ENCODE measurements at regions not wholly inside any gene's neighbourhood (a gene's known extent, or its start where the extent isn't known, plus 50 kb on each side); places are given as distances from the start of the nearest gene placed in this dataset.
"Not testable (repeated sequence)": the region's sequence is repeated elsewhere in the genome, so short reads cannot be mapped to it uniquely, and the experiment has no call there.

DNA sequence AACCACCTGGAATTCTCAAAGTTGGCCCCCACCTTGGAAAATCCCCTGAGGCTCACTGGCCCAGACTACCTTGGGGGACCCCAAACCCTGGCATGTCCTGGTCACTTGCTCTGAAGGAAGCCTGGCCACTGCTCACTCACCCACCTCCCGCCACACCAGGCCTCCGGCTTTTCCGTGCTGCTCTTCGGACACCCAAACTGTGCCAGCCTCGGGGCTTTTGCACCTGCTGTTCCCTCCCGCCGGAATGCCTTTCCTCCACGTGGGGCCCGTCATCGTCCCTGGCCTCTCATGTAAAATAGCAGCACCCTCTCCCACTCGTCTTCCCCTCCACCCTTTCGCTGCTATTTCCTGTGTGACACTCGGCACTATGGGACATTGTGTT is 87.2 kb upstream of the NCOR2 start:
- DNase-seq (ENCODE audit: low read depth in 2 of 3, low spot score in 1 of 3) = no peak

DNA sequence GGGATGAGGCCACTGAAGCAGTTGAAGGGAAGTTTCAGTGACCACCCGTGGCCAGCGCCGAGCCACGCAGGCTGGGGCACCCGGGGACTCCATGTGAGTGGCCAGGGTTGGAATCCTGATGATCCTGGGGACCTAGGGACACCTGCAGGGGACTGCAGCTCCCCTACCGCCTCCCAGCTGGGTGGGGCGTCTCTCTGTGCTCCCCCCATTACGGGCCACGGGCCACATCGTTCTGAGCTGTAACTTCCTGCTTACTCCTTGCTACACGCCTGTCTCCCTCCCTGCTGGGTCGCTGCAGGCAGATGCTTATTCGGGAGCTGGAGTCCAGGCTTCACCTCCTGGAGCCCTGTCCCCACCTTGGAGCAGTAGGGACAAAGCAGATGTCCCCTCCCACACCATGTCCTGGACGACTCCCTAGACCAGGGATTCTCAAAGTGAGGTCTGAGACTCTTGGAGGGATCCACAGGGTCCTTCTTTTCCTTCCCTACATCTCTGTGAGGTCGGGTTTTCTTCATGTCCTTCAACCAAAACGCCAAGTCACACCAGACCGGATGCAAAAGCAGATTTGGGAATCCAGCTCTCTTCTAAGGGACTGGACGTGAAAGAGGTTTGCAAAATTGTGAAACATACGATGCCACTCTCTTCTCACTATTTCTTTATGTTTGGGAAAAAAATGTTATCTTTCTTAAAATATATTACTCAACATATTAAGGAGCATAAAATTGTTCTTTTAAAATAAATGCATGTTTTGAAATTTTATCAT is 85.9 kb upstream of the NCOR2 start:
- DNase-seq (ENCODE audit: low read depth in 2 of 3, low spot score in 1 of 3) = no peak

DNA sequence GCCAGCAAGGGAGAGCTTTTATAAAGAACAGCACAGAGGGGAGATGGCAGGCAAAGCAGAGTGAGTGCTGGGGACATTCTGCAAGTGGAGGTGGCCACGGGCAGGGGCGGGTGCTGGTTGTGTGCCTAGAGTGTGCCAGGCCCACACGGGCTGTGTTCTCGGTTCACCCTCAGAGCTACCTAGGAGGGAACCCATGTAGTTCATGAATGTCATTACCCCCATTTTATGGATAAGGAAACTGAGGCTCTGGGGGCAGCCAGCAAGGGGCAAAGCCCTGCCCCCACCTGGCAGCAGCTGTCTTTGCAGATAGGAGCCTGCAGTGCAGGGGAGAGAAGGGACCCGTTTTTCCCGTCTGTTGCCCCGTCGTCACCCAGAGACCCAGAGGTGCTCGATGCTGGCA is 85.2 kb upstream of the NCOR2 start:
- no peak for DNase-seq (ENCODE audit: low read depth in 2 of 3, low spot score in 1 of 3)

DNA sequence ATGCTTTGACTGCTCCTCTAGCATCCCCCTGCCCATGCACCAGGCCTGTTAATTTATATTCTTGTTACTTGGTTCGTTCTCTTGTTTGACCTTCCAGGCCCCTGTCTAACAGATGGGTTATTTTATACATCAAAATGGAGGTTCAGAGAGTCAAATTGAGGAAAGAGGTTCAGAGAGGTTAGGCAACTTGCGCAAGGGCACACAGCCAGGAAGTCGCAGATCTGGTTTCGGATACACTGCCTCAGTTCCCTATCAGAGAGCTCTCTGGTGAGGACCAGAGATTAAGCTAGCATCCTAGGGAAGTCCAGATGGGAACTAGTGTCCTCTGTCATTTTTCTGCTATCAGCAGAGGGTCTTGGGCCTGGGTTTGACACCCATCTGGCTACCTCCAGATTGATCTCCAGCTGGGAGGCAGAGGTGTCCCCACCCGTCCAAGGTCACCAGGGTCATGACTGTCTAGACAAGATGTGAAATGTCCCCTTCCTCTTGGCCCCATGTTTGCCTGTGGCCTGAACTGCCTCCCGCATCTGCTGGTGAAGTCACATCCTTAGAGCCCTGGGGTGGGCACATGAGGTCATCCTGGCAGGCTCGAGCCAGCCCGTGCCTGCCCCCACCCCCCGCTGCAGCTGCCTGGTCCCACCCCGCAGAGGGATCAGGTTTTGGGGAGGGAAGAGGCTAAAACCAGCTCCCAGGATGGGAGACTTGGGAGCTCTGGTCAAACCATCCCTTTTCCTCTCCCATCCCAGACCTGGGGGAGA is 84.3 kb upstream of the NCOR2 start:
- DNase-seq (ENCODE audit: low read depth in 2 of 3, low spot score in 1 of 3) = no peak

DNA sequence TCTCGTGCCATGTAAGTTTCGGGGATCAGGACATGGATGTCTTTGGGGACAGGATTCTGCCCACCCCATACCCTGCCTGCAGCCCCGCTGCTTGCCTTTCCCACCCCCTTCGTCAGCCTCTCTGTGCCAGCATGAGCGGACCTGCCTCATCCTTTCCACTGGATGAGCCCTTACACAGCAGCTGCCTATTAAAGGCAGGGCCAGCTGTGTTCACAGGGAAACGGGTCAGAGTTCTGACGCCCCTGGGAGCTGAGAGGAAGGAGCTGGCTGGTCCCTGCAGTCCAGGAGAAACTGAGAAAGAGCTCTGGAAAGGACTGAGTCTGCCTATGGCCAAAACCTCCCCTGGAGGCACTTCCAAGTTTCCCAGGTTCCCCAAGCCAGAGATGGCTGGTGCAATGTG is 83.5 kb upstream of the NCOR2 start:
- no peak for DNase-seq (ENCODE audit: low read depth in 2 of 3, low spot score in 1 of 3)

DNA sequence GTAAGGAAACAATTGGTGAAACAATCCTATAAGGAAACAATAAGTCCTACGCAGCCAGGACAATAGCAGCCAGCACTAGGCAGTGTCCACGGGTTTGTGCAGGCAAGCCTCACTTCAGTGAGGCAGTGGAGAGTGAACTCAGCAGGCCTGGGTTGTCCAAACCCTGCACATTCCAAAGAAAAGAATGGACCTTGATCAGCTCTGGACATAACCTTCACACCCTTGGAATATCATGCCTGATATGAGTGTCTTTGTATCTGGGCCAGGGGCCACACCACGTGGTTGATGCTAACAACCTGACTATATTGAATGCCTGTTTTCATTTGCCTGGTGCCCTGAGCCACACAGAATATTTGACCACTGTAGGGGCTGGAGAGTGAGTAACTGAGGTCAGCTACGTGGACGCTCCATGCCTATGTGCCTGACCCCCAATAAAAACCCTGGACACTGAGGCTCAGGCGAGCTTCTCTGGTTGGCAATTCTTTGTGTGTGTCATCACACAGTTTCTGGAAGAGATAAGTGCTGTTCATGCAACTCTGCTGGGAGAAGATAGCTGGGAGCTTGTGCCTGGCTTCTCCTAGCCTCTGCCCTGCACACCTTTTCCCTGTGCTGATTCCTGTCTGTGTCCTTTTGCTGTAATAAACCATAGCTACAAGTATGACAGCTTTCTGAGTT is 81.4 kb upstream of the NCOR2 start:
- peak in 1 of 3 donors; percentile 14 for DNase-seq (ENCODE audit: low read depth in 2 of 3, low spot score in 1 of 3)

DNA sequence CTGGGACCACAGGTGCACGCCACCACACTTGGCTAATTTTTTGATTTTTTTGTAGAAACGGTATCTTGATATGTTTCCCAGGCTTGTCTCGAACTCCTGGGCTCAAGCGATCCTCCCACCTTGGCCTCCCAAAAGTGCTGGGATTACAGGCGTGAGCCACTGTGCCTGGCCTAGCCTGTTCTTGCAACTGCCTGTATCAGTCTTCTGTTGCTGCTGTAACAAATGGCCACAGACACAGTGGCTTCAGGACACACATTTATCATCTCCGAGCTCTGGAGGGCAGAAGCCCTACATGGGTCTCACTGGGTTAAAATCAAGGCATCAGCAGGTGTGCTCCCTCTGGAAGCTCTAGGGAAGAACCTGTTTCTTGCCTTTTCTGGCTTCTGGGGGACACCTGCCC is 79.9 kb upstream of the NCOR2 start:
- no peak for DNase-seq (ENCODE audit: low read depth in 2 of 3, low spot score in 1 of 3)

DNA sequence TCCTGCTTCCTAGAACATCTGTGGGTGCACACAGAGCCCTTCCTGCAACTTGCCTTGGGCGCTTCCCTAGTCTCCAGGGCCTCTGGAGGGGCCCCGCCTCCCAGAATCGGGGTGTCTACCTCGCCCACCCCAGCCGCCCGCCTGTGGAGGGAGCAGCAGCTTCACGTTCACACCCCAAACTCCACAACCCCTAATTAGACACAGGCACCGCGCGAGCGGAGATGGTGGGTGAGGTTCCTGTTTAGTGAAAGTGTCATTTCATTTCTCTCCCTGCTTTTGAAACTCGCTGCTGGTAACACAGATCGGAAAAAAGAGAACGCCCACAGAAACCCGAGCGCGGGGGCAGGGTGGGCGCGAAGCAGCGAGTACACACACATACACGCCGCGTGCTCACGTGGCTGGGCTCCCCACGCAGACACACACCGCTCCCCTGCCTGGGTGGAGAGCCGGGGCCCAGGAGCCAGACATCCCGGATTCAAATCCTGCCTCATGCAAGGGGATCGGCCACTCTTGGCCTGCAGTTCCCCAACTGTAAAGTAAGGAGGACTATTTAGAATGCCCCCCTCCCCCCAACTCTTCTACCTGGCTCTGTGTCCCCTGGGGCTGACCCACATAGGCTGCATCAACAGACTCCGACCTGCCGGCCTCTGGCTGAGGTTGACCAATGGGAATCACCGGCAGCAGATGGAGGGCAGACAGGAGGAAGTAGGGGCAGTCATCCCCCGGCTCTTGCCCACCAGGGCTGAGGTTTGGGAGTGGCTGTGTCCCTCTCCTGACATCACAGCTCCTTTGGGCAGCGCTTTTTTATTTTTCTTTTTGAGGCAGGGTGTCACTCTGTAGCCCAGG is 79.2 kb upstream of the NCOR2 start:
- DNase-seq (ENCODE audit: low read depth in 2 of 3, low spot score in 1 of 3) = peak; percentile 25 to 33 (median 32)

DNA sequence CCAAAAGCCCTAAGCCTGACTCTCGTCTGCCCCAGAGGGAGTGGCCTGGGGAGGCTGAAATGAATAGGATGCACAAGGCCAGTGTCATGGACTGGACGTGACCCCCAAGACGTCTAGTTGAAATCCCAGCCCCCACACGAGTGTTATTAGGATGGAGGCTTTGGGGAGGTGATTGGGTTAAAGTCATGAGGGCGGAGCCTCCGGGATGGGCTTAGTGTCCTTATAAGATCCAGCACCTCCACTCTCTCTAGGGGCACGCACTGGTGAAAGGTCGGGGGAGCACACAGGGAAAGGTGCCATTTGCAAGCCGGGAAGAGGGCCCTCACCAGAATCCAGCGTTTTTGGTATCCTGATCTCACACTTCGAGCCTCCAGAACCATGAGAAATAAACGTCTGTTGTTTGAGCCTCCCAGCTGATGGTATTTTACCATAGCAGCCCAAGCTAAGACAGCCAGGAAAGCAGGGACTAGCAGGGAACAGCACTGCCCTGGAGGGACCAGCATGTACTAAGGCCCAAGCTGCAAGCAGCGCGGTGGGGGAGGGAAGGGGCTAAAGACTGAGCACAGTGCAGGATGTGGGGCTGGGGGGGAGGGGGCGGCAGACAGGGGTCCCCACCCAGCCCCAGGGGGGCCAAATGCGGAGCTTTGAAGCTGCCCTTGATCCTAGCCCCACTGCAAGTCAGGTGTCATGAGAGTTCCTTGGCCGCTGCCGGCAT is 78.3 kb upstream of the NCOR2 start:
- DNase-seq (ENCODE audit: low read depth in 2 of 3, low spot score in 1 of 3) = no peak

DNA sequence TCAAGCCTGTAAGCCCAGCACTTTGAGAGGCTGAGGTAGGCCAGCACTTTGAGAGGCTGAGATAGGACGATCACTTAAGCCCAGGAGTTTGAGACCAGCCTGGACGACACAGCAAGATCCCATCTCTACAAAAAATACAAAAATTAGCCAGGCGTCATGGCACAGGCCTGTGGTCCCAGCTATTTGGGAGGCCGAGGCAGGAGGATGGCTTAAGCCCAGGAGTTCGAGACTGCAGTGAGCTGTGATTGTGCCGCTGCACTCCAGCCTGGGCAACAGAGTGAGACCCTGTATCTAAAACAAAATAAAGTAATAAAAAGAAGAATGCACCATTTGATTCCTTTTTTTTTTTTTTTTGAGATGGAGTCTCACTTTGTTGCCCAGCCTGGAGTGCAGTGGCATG is 76.4 kb upstream of the NCOR2 start:
- not testable (repeated sequence) for DNase-seq (ENCODE audit: low read depth in 2 of 3, low spot score in 1 of 3)

DNA sequence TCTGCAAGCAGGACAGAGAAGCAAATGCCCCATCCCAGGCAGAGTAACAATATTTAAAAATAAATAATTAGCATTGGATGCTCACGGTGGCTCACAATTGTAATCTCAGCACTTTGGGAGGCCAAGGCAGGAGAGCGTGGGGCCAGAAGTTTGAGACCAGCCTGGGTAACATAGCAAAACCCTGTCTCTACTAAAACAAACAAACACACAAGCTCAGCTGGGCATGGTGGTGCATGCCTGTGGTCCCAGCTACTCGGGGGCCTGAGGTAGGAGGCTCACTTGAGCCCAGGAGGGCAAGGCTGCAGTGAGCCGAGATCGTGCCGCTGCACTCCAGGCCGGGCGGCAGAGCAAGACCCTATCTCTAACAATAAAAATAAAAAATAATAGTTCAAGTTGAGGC is 74.7 kb upstream of the NCOR2 start:
- DNase-seq (ENCODE audit: low read depth in 2 of 3, low spot score in 1 of 3) = no peak

DNA sequence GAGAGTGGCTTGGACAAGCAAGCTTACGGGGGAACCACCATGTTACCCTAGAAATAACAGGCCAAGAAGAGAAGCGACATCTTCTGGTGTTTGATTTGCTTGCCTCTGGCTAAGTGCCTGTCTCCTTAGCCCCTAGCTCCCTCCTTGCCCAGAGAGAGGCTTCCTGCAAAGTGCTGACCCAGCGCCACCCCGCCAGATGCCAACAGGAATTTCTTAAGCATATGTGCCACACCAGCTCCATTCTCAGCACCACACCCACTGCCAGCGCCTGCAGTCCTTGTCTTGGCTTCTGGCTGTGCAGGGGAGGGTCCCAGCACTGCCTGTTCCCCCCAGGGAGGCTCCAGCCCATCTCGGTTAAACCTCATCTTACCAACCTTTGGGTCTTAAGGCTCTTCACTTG is 74.2 kb upstream of the NCOR2 start:
- DNase-seq (ENCODE audit: low read depth in 2 of 3, low spot score in 1 of 3) = no peak

DNA sequence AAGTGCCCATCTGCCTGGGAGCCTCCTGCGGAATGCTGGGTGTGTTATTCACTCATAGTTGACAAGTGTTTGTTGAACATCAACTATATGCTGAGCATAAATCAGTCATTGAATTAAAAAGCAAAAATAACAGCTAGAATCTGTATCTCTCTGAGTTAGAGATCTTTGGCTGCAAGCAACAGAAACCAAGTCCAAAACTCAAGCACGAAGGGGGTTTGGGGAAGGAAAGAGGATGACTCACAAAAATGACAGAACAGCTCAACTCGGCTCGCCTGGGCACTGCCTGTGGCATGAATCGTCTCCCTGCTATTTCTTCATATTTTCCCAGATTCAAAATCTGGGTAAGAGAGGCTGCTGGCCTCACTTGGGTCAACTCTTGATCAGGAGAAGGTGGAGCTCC is 72.6 kb upstream of the NCOR2 start:
- DNase-seq (ENCODE audit: low read depth in 2 of 3, low spot score in 1 of 3) = no peak

DNA sequence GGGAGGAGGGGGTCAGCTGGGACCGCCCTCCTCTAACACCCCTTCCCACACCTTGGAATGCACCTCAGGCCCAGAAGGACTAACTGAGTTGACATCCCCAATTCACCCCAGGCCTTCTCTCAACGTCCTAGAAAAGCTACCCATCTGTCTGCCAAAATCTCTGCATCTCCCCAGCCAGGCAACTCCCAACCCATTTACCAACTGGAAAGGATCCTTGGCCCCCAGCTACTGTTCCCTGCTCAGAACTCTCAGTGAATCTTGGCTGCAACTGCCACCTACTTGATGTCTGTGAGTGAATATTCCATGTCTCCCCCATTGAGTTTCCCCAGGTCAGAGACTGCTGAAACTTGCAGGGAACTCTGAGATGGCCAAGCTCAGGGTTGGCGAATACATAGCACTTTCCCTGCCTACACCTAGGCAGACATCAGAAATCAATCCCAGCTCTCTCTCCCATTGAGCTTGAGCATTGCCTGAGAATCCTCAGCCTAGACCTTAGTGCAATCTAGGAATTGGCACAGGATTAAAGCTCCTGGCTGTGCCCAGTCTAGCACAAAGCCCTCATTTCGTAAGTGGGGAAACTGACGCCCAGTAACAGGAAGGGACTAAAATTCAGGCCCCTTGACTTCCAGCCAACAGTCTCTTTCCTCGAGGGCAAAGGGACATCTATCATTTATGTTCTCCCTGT is 71.9 kb upstream of the NCOR2 start:
- no peak for DNase-seq (ENCODE audit: low read depth in 2 of 3, low spot score in 1 of 3)

DNA sequence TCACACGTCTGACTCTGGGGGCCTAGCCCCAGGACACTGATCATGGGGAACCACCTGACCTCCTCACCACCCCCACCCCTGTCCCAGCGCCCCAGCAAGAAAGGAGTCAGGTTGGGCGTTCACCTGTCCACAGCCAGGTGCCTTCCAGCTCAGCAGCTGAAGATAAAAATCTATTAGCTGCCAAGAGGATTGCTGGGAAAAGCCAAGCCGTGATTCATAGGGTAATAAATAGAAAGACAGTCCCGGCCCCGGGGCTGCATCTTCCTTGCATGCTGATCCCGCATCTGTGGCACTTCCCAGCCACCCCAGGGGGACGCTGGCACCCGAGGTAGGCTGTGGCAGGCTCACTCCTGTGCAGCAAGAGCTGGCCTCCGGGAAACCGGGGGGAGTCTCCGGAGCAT is 70.2 kb upstream of the NCOR2 start:
- DNase-seq (ENCODE audit: low read depth in 2 of 3, low spot score in 1 of 3) = no peak

DNA sequence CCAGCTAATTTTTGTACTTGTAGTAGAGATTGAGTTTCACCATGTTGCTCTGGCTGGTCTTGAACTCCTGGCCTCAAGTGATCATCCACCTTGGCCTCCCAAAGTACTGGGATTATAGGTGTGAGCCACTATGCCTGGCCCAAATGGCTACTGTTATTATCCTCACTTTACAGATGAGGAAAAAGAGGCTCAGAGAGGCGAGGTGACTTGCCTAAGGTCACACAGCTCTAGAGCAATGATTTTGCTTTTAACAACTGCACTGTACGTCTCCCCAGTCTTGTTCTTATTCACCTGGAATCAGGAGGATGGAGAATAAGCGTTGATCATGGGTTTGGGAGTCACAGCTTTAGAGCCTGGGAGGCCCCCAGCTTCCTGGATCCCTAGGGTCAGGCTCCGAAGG is 69.8 kb upstream of the NCOR2 start:
- DNase-seq (ENCODE audit: low read depth in 2 of 3, low spot score in 1 of 3) = no peak

DNA sequence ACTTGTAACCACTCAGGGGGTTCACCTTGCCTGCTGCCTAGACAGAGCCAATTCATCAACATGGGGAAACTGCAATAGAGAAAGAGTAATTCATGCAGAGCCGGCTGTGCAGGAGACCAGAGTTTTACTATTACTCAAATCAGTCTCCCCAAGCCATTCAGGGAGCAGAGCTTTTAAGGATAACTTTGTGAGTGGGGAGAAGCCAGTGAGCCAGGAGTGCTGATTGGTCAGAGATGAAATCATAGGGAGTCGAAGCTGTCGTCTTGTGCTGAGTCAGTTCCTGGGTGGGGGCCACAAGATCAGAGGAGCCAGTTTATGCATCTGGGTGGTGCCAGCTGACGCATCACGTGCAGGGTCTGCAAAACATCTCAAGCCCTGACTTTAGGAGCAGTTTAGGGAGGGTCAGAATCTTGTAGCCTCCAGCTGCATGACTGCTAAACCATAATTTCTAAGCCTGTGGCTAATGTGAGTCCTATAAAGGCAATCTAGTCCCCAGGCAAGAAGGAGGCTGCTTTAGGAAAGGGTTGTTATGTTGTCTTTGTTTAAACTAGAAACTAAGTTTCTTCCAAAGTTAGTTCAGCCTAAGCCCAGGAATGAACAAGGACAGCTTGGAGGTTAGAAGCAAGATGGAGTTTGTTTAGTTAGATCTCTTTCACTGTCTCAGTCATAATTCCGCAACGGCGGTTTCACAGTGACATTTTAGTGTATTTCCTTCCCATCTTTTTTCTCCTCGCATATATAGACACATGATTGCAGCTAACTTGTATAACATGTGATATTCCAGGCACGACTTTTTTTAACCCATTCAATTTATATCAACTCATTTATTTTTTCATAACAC is 68.9 kb upstream of the NCOR2 start:
- peak; percentile 29 to 63 (median 30) for DNase-seq (ENCODE audit: low read depth in 2 of 3, low spot score in 1 of 3)

DNA sequence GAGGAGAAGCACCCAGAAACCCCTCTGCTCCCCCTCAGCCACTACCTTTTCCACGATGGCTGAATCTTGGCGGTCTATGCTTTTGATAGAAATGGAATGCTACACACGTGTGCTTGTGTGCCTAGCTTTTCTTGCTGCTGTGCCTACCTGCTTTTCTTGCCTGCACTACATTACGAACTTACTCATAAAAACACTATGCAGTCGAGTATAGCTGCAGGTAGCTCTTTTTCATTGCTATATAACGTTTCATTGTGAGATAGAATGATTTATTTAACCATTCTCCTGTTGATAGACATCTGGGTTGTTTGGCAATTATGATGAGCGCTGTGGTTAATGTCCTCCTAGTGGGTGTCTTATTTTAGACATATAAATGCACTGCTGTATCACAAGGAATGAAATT is 67.9 kb upstream of the NCOR2 start:
- no peak for DNase-seq (ENCODE audit: low read depth in 2 of 3, low spot score in 1 of 3)

Data from stimulated activated CD4-positive, alpha-beta T cell treated with anti-CD3 and anti-CD28 coated beads, Interleukin-12 subunit alpha, Interleukin-12 subunit beta, amount 100 ng/mL, for 48 hours (primary cell).